ENCODE measurements at regions not wholly inside any gene's neighbourhood (a gene's known extent, or its start where the extent isn't known, plus 50 kb on each side); places are given as distances from the start of the nearest gene placed in this dataset.

- DNase-seq (ENCODE audit: low read depth), result no peak
Observed at GRCh38 chr5:164346785-164347630, 841.6 kb downstream of the MAT2B start.

GRCh38 chr5:164350236-164350635, 844.8 kb downstream of the MAT2B start:
- DNase-seq (ENCODE audit: low read depth), result no peak

- DNase-seq (ENCODE audit: low read depth), result no peak
Observed at GRCh38 chr5:164351245-164351834, 845.9 kb downstream of the MAT2B start.

DNA sequence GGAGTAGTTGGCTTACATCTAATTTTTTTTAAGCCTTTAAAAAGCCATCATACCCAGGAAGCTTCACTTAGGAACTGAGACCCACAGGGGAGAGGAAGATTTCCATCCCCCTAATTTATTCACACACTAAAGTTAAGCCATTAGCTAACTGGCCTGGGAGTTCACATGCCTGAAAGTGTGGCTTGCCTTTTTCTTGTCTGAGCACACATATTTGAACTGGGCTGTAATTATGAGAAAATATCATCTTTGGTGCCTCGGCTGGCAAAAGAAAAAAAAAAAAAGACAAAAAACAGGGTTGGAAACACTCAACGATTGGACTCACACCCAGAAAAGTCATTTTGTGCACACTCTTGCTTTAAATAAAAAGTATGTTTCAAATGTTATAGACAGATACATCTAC, 847.3 kb downstream of the MAT2B start:
- no peak for DNase-seq (ENCODE audit: low read depth)

- no peak for DNase-seq (ENCODE audit: low read depth)
Observed at GRCh38 chr5:164353155-164353554, 847.7 kb downstream of the MAT2B start.

GRCh38 chr5:164354139-164354751, 848.8 kb downstream of the MAT2B start:
- DNase-seq (ENCODE audit: low read depth), result no peak

GRCh38 chr5:164355267-164355830, 849.9 kb downstream of the MAT2B start:
- DNase-seq (ENCODE audit: low read depth), result no peak

DNA sequence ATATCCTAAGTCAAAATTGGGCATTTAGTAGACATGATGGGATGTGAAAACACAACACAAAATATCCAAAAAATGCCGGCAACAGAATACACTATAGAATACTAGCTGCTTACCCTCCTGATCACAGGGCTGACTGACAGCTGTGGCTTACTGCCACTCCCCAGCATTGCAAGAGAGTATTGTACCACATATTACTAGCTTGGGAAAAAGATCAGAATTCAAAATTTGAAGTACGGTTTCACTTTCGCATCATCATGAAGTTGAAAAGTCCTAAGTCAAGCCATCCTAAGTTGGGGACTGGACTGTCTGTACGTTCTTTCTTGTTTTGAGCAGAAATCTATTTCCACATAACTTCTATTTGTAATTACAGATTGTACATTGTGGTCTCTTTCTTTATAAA, 851.4 kb downstream of the MAT2B start:
- no peak for DNase-seq (ENCODE audit: low read depth)

GRCh38 chr5:164357395-164358033, 852.1 kb downstream of the MAT2B start:
- no peak for DNase-seq (ENCODE audit: low read depth)

GRCh38 chr5:164358531-164359259, 853.3 kb downstream of the MAT2B start:
- DNase-seq (ENCODE audit: low read depth), result no peak

GRCh38 chr5:164359260-164360255, 854.1 kb downstream of the MAT2B start:
- no peak for DNase-seq (ENCODE audit: low read depth)

DNA sequence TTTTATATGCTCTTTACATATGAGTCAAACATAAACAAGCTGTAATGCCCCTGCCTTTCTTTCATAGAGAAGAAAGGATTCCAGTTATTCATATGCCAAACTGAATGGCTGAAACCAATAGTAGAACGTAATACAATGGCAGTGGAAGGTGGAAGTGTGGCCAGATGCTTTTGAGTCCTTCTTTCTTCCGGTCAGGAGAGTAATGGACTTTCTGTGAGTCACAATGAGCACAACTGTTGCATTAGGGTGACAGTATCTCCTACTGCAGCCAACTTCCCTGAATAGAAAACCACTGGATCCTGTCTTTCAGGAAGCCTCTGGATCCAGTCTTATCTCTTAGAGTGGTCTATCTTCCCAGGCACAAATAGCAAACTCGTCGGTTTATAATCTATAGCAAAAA, 855.2 kb downstream of the MAT2B start:
- DNase-seq (ENCODE audit: low read depth), result no peak

DNA sequence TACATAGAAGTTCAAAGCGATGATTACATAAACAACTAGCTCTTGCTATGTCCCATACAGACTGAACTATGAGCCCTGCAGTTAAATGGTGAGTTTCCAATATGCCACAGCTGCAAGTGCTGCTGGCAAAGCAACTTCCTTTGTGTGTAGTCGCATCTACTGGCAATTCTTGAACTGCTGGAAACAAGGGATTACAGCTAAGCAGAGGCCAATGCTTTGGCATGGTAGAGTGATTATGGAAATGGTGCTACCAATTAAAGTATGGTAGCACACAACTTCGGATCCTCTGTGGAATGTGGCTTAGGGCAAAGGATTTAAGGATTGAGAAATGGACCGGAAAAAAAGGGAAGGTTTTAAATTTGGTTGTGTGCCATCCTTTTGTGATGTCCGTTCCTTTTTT, 856.6 kb downstream of the MAT2B start:
- DNase-seq (ENCODE audit: low read depth), result no peak

DNA sequence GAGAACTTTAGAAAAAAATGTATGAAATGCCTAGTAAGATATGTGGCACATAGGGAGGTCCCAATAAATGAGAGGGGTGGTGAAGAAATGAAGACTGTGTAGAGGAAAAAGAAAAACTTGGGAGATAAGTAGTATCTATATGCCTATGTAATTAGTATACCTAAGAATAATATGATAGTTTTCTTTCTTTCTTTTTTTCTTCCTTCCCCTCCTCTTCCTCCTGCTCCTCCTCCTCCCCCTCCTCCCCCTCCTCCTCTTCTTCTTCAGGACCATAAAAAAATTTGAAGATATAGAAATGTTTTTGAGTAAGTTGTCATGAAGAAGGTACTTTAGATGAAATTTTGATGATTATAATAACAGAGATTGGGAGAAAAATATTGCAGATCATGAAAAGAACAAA, 857.4 kb downstream of the MAT2B start:
- no peak for DNase-seq (ENCODE audit: low read depth)

- no peak for DNase-seq (ENCODE audit: low read depth)
Observed at GRCh38 chr5:164364237-164365208, 859.1 kb downstream of the MAT2B start.

- no peak for DNase-seq (ENCODE audit: low read depth)
Observed at GRCh38 chr5:164370841-164371240, 865.4 kb downstream of the MAT2B start.

DNA sequence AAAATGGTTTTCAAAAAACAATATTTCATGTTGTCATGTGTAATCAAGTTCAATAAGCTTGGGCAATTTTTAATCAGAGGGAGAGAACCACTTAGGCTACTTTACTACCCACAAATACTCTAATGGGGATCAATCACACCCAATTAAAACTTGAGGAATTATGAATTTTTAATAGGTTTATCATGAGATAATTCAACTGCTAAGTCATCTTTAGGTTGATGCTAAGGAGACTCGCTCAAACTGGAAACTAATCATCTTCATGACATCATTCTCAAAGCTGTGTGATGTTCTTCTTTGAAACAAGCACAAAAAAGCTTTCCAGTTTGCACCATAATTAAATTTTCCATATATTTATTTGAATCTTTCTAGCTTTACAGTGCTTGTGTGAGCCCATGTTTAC, 867.5 kb downstream of the MAT2B start:
- DNase-seq (ENCODE audit: low read depth), result no peak

GRCh38 chr5:164373876-164374275, 868.5 kb downstream of the MAT2B start:
- DNase-seq (ENCODE audit: low read depth), result no peak

GRCh38 chr5:164375051-164375450, 869.6 kb downstream of the MAT2B start:
- no peak for DNase-seq (ENCODE audit: low read depth)
